NCI-H187 (cell line): ENCODE measurements at regions not wholly inside any gene's neighbourhood (a gene's known extent, or its start where the extent isn't known, plus 50 kb on each side); places are given as distances from the start of the nearest gene placed in this dataset.
"Not testable (repeated sequence)": the region's sequence is repeated elsewhere in the genome, so short reads cannot be mapped to it uniquely, and the experiment has no call there.

Experiments
- DNase-seq, 2 experiments: peaks; one replicate each; lab custom pipeline; 2025; lab: John Stamatoyannopoulos, UW

GRCh38 chr3:168976969-168977368 is 686.5 kb downstream of the MECOM start:
- no peak for DNase-seq

- DNase-seq, result no peak
These were observed 687.9 kb downstream of the MECOM start for GRCh38 chr3:168975576-168975975.

- DNase-seq, result no peak
These were observed 688.7 kb downstream of the MECOM start for GRCh38 chr3:168974617-168975403.

GRCh38 chr3:168973897-168974296 is 689.6 kb downstream of the MECOM start:
- DNase-seq, result no peak

- DNase-seq, result no peak
These were observed 690.3 kb downstream of the MECOM start for GRCh38 chr3:168973206-168973605.

GRCh38 chr3:168968609-168969008 is 694.9 kb downstream of the MECOM start:
- DNase-seq, result no peak

- no peak for DNase-seq
These were observed 698.8 kb downstream of the MECOM start for GRCh38 chr3:168964736-168965135.

- no peak for DNase-seq
These were observed 702.2 kb downstream of the MECOM start for GRCh38 chr3:168961271-168961670.

GRCh38 chr3:168959731-168960130 is 703.8 kb downstream of the MECOM start:
- no peak for DNase-seq

- DNase-seq, result no peak
These were observed 705.0 kb downstream of the MECOM start for GRCh38 chr3:168958466-168958865.

- no peak for DNase-seq
These were observed 707.4 kb downstream of the MECOM start for GRCh38 chr3:168956076-168956475.

- DNase-seq, result no peak
These were observed 711.0 kb downstream of the MECOM start for GRCh38 chr3:168952551-168952950.

GRCh38 chr3:168951884-168952283 is 711.6 kb downstream of the MECOM start:
- DNase-seq, result no peak

- DNase-seq, result no peak
These were observed 712.1 kb downstream of the MECOM start for GRCh38 chr3:168951368-168951767.

GRCh38 chr3:168950622-168951021 is 712.9 kb downstream of the MECOM start:
- DNase-seq, result no peak

- DNase-seq, result no peak
These were observed 723.8 kb downstream of the MECOM start for GRCh38 chr3:168939651-168940238.

GRCh38 chr3:168933614-168934013 is 729.9 kb downstream of the MECOM start:
- no peak for DNase-seq

GRCh38 chr3:168929997-168930396 is 733.5 kb downstream of the MECOM start:
- DNase-seq, result not testable (repeated sequence)

GRCh38 chr3:168926426-168926825 is 737.1 kb downstream of the MECOM start:
- DNase-seq, result no peak

GRCh38 chr3:168925568-168925967 is 737.9 kb downstream of the MECOM start:
- DNase-seq, result no peak

- DNase-seq, result no peak
These were observed 748.9 kb downstream of the MECOM start for GRCh38 chr3:168914662-168915061.

- DNase-seq, result no peak
These were observed 754.3 kb downstream of the MECOM start for GRCh38 chr3:168909260-168909659.

GRCh38 chr3:168895419-168895818 is 768.1 kb downstream of the MECOM start:
- DNase-seq, result no peak

GRCh38 chr3:168894214-168894613 is 769.3 kb downstream of the MECOM start:
- no peak for DNase-seq
